Frontal cortex (tissue), 3 donors: ENCODE measurements at regions not wholly inside any gene's neighbourhood (a gene's known extent, or its start where the extent isn't known, plus 50 kb on each side); places are given as distances from the start of the nearest gene placed in this dataset.

ENCODE experiments used
- DNase-seq, 2 donors: peaks; one replicate each; pipeline ENCODE4 v3.0.0; 2012; ENCODE audit warnings: low spot score in 2 of 2
- FAIRE-seq: peaks from 2 replicates; lab custom pipeline; 2012; peaks lifted over from hg19 to GRCh38; lab: Jason Lieb, UNC
- donor health status: control.
- donor health status: control.
- donor health status: control.

GRCh38 chr3:127388427-127388826 lies 100.6 kb upstream of the PRR20G start:
- DNase-seq (no peak), FAIRE-seq (no peak)

GRCh38 chr3:127387556-127388153 lies 99.8 kb upstream of the PRR20G start:
- FAIRE-seq: no peak
- DNase-seq: no peak

- FAIRE-seq (no peak), DNase-seq (no peak)
Measured at GRCh38 chr3:127387119-127387518, 99.3 kb upstream of the PRR20G start.

GRCh38 chr3:127386490-127386889 lies 98.6 kb upstream of the PRR20G start:
- FAIRE-seq (no peak), DNase-seq (no peak)

DNA sequence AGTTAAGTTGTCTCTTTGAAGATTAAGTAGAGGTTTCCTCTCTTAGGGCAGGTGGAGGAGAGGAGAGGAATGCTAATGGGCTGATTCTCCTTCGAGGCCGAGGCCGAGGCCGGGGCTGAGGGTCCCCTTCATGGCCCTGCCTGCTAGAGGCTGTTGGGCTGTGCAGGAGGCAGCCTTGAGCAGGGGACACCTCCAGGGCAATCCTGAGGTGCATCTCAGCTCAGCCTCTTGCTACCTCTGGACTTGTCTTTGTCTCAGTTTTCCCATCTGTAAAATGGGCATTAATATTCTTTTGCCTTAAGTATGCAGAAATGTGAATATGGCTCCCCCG lies 97.7 kb upstream of the PRR20G start:
- FAIRE-seq: no peak

GRCh38 chr3:127384717-127385539 lies 97.1 kb upstream of the PRR20G start:
- no peak for FAIRE-seq
- no peak for DNase-seq

More for the DNA sequence above, 97.7 kb upstream of the PRR20G start:
- DNase-seq: no peak

DNA sequence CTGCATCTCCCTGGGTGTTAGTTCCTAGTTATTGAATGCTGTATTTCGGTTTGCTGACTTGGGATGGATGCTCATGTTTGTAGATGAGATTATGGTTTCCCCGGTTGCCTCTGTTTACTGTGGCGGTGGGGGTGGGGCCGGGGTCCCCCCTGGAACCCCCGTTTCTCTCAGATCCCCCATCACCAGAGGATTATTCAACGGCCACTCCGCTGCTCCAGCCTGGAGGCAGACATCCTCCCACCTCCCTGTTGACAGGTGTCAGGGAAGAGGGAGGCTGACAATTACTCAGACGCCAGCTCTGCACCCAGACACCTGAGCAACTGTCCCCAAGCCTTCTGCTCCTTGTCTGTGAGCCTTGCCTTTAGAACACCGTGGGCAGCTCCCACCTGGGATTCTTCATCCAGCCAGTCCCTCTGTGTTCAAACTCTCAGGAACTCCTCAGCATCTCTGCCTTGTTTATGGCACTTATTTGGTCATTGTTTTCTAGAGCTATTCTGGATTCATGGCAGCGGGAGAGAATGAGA lies 95.9 kb upstream of the PRR20G start:
- FAIRE-seq (no peak), DNase-seq (no peak)

GRCh38 chr3:127377801-127378655 lies 90.2 kb upstream of the PRR20G start:
- DNase-seq (no peak), FAIRE-seq (no peak)

- FAIRE-seq (no peak), DNase-seq (no peak)
Measured at GRCh38 chr3:127375151-127375930, 87.5 kb upstream of the PRR20G start.

- FAIRE-seq: no peak
- DNase-seq: no peak
Measured at GRCh38 chr3:127374086-127375010, 86.5 kb upstream of the PRR20G start.

- DNase-seq (no peak), FAIRE-seq (no peak)
Measured at GRCh38 chr3:127373441-127374085, 85.7 kb upstream of the PRR20G start.

GRCh38 chr3:127371846-127372245 lies 84.0 kb upstream of the PRR20G start:
- DNase-seq (no peak), FAIRE-seq (no peak)

DNA sequence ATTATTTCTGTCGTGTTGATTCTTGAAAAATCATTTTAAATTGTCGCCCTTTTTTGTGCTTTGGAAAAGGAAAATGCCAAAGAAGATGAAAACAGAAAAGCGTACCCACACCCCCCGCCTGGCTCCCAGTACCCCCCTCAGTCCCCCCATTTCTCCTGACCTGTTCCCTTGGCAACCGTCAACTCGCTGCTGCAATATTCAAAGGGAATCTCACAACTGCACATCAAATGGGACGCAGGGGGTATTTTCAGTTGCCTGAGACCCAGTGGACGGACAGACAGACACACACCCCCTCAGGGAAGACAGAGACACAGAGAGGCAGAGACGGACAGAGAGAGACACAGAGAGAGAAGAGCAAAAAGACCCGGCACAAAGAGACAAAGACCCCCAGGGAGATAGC lies 83.5 kb upstream of the PRR20G start:
- DNase-seq (no peak), FAIRE-seq (no peak)

GRCh38 chr3:127370906-127371305 lies 83.1 kb upstream of the PRR20G start:
- no peak for FAIRE-seq
- no peak for DNase-seq

DNA sequence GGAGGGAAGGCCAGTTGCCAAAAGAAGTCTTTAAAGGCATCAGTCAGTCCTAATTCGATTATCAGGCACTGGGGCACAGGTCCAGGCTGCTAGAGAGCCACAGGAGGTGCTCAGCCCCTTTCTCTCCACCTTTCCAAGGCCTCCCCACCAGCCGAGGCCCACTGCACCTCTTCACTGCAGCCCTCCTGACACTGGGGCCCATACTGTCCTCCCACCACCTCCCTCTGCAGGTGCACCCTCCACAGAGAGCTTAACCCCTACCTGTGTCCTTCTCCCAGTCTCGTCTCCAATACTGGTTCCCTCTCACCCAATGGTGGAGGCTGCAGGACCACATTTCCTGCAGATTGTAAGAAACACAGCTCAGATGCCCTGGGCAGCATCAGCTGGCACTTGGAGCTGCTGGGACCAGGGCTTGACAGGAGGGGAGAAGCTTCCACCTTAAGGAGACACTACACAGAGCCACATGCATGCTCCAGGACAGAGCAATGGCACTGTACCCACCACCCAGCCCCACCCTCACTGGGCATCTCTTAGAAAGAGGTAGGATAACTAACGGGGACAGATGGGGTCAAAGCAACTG lies 81.6 kb upstream of the PRR20G start:
- DNase-seq: no peak
- no peak for FAIRE-seq

DNA sequence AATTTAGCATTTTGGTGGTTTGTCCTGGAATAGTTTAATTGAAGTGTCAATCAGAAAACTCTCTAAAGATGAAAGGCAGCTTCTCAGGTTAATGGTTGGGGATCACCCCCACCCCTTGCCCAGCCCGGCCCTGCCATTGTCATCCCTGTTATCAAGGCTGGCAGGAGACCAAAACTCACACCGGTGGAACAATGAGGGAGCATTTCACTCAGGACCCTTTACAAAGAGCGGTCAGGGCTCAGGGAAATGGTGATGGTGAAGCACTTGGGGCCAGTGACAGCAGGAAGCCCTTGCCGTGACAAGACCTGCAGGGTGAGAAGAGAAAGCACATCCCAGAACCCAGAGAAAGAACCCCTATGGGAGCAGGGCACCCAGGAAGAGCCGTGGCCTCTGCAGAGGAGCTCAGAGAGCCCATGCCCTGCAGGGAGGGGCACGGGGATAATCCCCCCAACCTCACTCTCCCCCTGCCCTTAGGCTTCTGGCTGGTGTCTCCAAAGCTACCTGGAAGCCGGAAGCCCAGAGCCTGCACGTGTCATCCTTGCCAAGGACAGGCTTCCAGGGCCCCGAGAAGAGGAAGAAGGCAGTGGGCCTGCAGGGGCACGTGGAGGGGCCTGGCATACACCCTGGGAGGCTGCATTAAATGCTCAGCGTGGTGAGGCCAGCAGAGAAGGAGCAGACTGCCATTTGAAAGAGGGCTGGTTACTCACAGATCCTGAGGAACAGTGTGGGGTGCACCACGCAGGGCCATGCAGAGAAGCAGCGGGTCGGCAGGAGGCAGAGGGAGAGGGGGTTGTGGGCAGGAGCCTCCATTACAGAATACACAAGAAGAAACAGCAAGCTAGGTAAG lies 80.6 kb upstream of the PRR20G start:
- FAIRE-seq (no peak), DNase-seq (no peak)

GRCh38 chr3:127367593-127367992 lies 79.7 kb upstream of the PRR20G start:
- FAIRE-seq: no peak

More at GRCh38 chr3:127367593-127367992, 79.7 kb upstream of the PRR20G start:
- DNase-seq: no peak
